ENCODE measurements at regions not wholly inside any gene's neighbourhood (a gene's known extent, or its start where the extent isn't known, plus 50 kb on each side); places are given as distances from the start of the nearest gene placed in this dataset.
"Not testable (repeated sequence)": the region's sequence is repeated elsewhere in the genome, so short reads cannot be mapped to it uniquely, and the experiment has no call there.

GRCh38 chrX:1835056-1835455 is 220.2 kb downstream of the ASMT start:
- Mint-ChIP-seq H3K27me3 (peaks cover 0 to 8% (median 0%) of the 10 kb centered on the region in 5 donors), H3K4me1 (peaks cover 0 to 2% (median 0%) of the 10 kb centered on the region in 7 donors), H3K27ac (no peak overlapping the region), H3K4me3 (no peak overlapping the region), H3K36me3 (peaks cover 0 to 3% (median 0%) of the 10 kb centered on the region in 5 donors), H3K9me3 (peaks cover 0 to 43% (median 10%) of the 10 kb centered on the region in 11 donors)
- no peak overlapping the region for H3K4me3 ChIP-seq (ENCODE audit: low read length)
- intact Hi-C loops (cut with micrococcal nuclease) = no loop called here
- H3K36me3 ChIP-seq (ENCODE audit: control insufficient read depth in 2 of 3, insufficient read depth in 3 of 3, low read length in 3 of 3) = no peaks in the 10 kb centered on the region
- no peaks in the 10 kb centered on the region for H3K9me3 ChIP-seq (ENCODE audit: control insufficient read depth in 2 of 3, low read length in 3 of 3)
- ATAC-seq = no peak
- POLR2A ChIA-PET = no interaction called here
- no peaks in the 10 kb centered on the region for H3K27me3 ChIP-seq (ENCODE audit: control insufficient read depth in 2 of 2, insufficient read depth in 2 of 2, low read length in 2 of 2)
- H3K27ac ChIP-seq (ENCODE audit: low read depth, low read length) = no peak overlapping the region
- DNase-seq = no peak
- no peaks in the 10 kb centered on the region for H3K4me1 ChIP-seq (ENCODE audit: control insufficient read depth in 2 of 2, insufficient read depth in 2 of 2, low read length in 2 of 2)
- CTCF ChIA-PET = no interaction called here

- H3K4me1 ChIP-seq (ENCODE audit: control insufficient read depth in 2 of 2, insufficient read depth in 2 of 2, low read length in 2 of 2) = no peaks in the 10 kb centered on the region
- intact Hi-C loops (cut with micrococcal nuclease) = no loop called here
- no peak for DNase-seq
- Mint-ChIP-seq H3K36me3 (peaks cover 0 to 6% (median 0%) of the 10 kb centered on the region in 5 donors), H3K4me1 (peaks cover 0 to 2% (median 0%) of the 10 kb centered on the region in 7 donors), H3K27ac (no peak overlapping the region), H3K4me3 (no peak overlapping the region), H3K9me3 (peaks cover 0 to 43% (median 11%) of the 10 kb centered on the region in 11 donors), H3K27me3 (peaks cover 0 to 11% (median 0%) of the 10 kb centered on the region in 5 donors)
- no peaks in the 10 kb centered on the region for H3K36me3 ChIP-seq (ENCODE audit: control insufficient read depth in 2 of 3, insufficient read depth in 3 of 3, low read length in 3 of 3)
- no peak overlapping the region for H3K4me3 ChIP-seq (ENCODE audit: low read length)
- ChIA-PET POLR2A (no interaction called here), CTCF (no interaction called here)
- H3K27ac ChIP-seq (ENCODE audit: low read depth, low read length) = no peak overlapping the region
- H3K27me3 ChIP-seq (ENCODE audit: control insufficient read depth in 2 of 2, insufficient read depth in 2 of 2, low read length in 2 of 2) = no peaks in the 10 kb centered on the region
- no peak for ATAC-seq
- no peaks in the 10 kb centered on the region for H3K9me3 ChIP-seq (ENCODE audit: control insufficient read depth in 2 of 3, low read length in 3 of 3)
Measured at GRCh38 chrX:1836683-1837082, 221.8 kb downstream of the ASMT start.

GRCh38 chrX:1841746-1842145 is 226.9 kb downstream of the ASMT start:
- Histone ChIP-seq H3K4me3 (ENCODE audit: low read length) (no peak overlapping the region), H3K4me1 (ENCODE audit: control insufficient read depth in 2 of 2, insufficient read depth in 2 of 2, low read length in 2 of 2) (no peaks in the 10 kb centered on the region), H3K36me3 (ENCODE audit: control insufficient read depth in 2 of 3, insufficient read depth in 3 of 3, low read length in 3 of 3) (no peaks in the 10 kb centered on the region), H3K9me3 (ENCODE audit: control insufficient read depth in 2 of 3, low read length in 3 of 3) (no peaks in the 10 kb centered on the region), H3K27ac (ENCODE audit: low read depth, low read length) (no peak overlapping the region), H3K27me3 (ENCODE audit: control insufficient read depth in 2 of 2, insufficient read depth in 2 of 2, low read length in 2 of 2) (no peaks in the 10 kb centered on the region)
- peaks cover 0 to 16% (median 8%) of the 10 kb centered on the region in 11 donors for H3K9me3 Mint-ChIP-seq
- no peak for DNase-seq
- CTCF ChIA-PET = no interaction called here
- intact Hi-C loops (cut with micrococcal nuclease) = no loop called here
- POLR2A ChIA-PET = no interaction called here
- H3K4me1 Mint-ChIP-seq = no peaks in the 10 kb centered on the region
- ATAC-seq = no peak
- peaks cover 0 to 4% (median 0%) of the 10 kb centered on the region in 5 donors for H3K27me3 Mint-ChIP-seq
- peaks cover 0 to 6% (median 0%) of the 10 kb centered on the region in 5 donors for H3K36me3 Mint-ChIP-seq
- no peak overlapping the region for H3K27ac Mint-ChIP-seq
- no peak overlapping the region for H3K4me3 Mint-ChIP-seq

- H3K36me3 ChIP-seq (ENCODE audit: control insufficient read depth in 2 of 3, insufficient read depth in 3 of 3, low read length in 3 of 3); CTCF ChIA-PET; ATAC-seq; H3K4me3 ChIP-seq (ENCODE audit: low read length); H3K4me3 Mint-ChIP-seq; H3K27me3 ChIP-seq (ENCODE audit: control insufficient read depth in 2 of 2, insufficient read depth in 2 of 2, low read length in 2 of 2); H3K9me3 ChIP-seq (ENCODE audit: control insufficient read depth in 2 of 3, low read length in 3 of 3); intact Hi-C loops (cut with micrococcal nuclease); H3K4me1 ChIP-seq (ENCODE audit: control insufficient read depth in 2 of 2, insufficient read depth in 2 of 2, low read length in 2 of 2); POLR2A ChIA-PET; H3K36me3 Mint-ChIP-seq; H3K4me1 Mint-ChIP-seq; H3K27ac ChIP-seq (ENCODE audit: low read depth, low read length); DNase-seq; H3K27me3 Mint-ChIP-seq; H3K9me3 Mint-ChIP-seq; H3K27ac Mint-ChIP-seq: not testable (repeated sequence)
Measured at GRCh38 chrX:1847000-1847399, 232.1 kb downstream of the ASMT start.

- POLR2A ChIA-PET; H3K4me1 Mint-ChIP-seq; H3K27me3 ChIP-seq (ENCODE audit: control insufficient read depth in 2 of 2, insufficient read depth in 2 of 2, low read length in 2 of 2); H3K9me3 ChIP-seq (ENCODE audit: control insufficient read depth in 2 of 3, low read length in 3 of 3); H3K36me3 Mint-ChIP-seq; H3K4me3 ChIP-seq (ENCODE audit: low read length); ATAC-seq; H3K27ac Mint-ChIP-seq; DNase-seq; intact Hi-C loops (cut with micrococcal nuclease); H3K4me3 Mint-ChIP-seq; H3K4me1 ChIP-seq (ENCODE audit: control insufficient read depth in 2 of 2, insufficient read depth in 2 of 2, low read length in 2 of 2); H3K27ac ChIP-seq (ENCODE audit: low read depth, low read length); CTCF ChIA-PET; H3K9me3 Mint-ChIP-seq; H3K36me3 ChIP-seq (ENCODE audit: control insufficient read depth in 2 of 3, insufficient read depth in 3 of 3, low read length in 3 of 3): not testable (repeated sequence)
- peaks cover 0 to 12% (median 0%) of the 10 kb centered on the region in 5 donors for H3K27me3 Mint-ChIP-seq
Measured at GRCh38 chrX:1847790-1848189, 232.9 kb downstream of the ASMT start.

- ATAC-seq (no peak), DNase-seq (no peak)
- Mint-ChIP-seq H3K36me3 (no peaks in the 10 kb centered on the region), H3K4me1 (no peaks in the 10 kb centered on the region), H3K4me3 (no peak overlapping the region), H3K27me3 (peaks cover 0 to 12% (median 3%) of the 10 kb centered on the region in 5 donors), H3K9me3 (peaks cover 0 to 10% (median under 1%) of the 10 kb centered on the region in 11 donors), H3K27ac (no peak overlapping the region)
- H3K27me3 ChIP-seq (ENCODE audit: control insufficient read depth in 2 of 2, insufficient read depth in 2 of 2, low read length in 2 of 2) = no peaks in the 10 kb centered on the region
- no peaks in the 10 kb centered on the region for H3K4me1 ChIP-seq (ENCODE audit: control insufficient read depth in 2 of 2, insufficient read depth in 2 of 2, low read length in 2 of 2)
- H3K27ac ChIP-seq (ENCODE audit: low read depth, low read length) = no peak overlapping the region
- ChIA-PET POLR2A (no interaction called here), CTCF (no interaction called here)
- H3K4me3 ChIP-seq (ENCODE audit: low read length) = no peak overlapping the region
- H3K9me3 ChIP-seq (ENCODE audit: control insufficient read depth in 2 of 3, low read length in 3 of 3) = no peaks in the 10 kb centered on the region
- H3K36me3 ChIP-seq (ENCODE audit: control insufficient read depth in 2 of 3, insufficient read depth in 3 of 3, low read length in 3 of 3) = no peaks in the 10 kb centered on the region
- intact Hi-C loops (cut with micrococcal nuclease) = no loop called here
Measured at GRCh38 chrX:1851527-1851926, 236.7 kb downstream of the ASMT start.

- no peak for ATAC-seq
- peaks cover 0 to 12% (median 3%) of the 10 kb centered on the region in 5 donors for H3K27me3 Mint-ChIP-seq
- H3K36me3 Mint-ChIP-seq = no peaks in the 10 kb centered on the region
- Histone ChIP-seq H3K4me3 (ENCODE audit: low read length) (no peak overlapping the region), H3K27me3 (ENCODE audit: control insufficient read depth in 2 of 2, insufficient read depth in 2 of 2, low read length in 2 of 2) (no peaks in the 10 kb centered on the region), H3K4me1 (ENCODE audit: control insufficient read depth in 2 of 2, insufficient read depth in 2 of 2, low read length in 2 of 2) (no peaks in the 10 kb centered on the region), H3K36me3 (ENCODE audit: control insufficient read depth in 2 of 3, insufficient read depth in 3 of 3, low read length in 3 of 3) (no peaks in the 10 kb centered on the region), H3K27ac (ENCODE audit: low read depth, low read length) (no peak overlapping the region), H3K9me3 (ENCODE audit: control insufficient read depth in 2 of 3, low read length in 3 of 3) (no peaks in the 10 kb centered on the region)
- POLR2A ChIA-PET = no interaction called here
- DNase-seq = no peak
- no peak overlapping the region for H3K4me3 Mint-ChIP-seq
- H3K27ac Mint-ChIP-seq = no peak overlapping the region
- H3K9me3 Mint-ChIP-seq = peaks cover 0 to 10% (median 0%) of the 10 kb centered on the region in 11 donors
- CTCF ChIA-PET = no interaction called here
- intact Hi-C loops (cut with micrococcal nuclease) = no loop called here
- no peaks in the 10 kb centered on the region for H3K4me1 Mint-ChIP-seq
Measured at GRCh38 chrX:1852082-1852481, 237.2 kb downstream of the ASMT start.
